T-helper 1 cell treated with Interleukin-12 subunit alpha and Interleukin-12 subunit beta and Interleukin-4 antibody, amounts not matched to agents 30 μg/mL and 1 μg/mL, for 36 hours (primary cell): ENCODE measurements at regions not wholly inside any gene's neighbourhood (a gene's known extent, or its start where the extent isn't known, plus 50 kb on each side); places are given as distances from the start of the nearest gene placed in this dataset.

Experiments
- H3K27ac Mint-ChIP-seq: one replicate; pipeline ENCODE4 v1.8.0; 2021; ENCODE audit warnings: mild to moderate bottlenecking, mixed read lengths
- H3K27me3 Mint-ChIP-seq: one replicate; pipeline ENCODE4 v1.8.0; 2021; ENCODE audit warnings: low read depth, mixed read lengths
- H3K36me3 Mint-ChIP-seq: one replicate; pipeline ENCODE4 v1.8.0; 2021; ENCODE audit warnings: low read depth, mixed read lengths
- H3K4me1 Mint-ChIP-seq: one replicate; pipeline ENCODE4 v1.8.0; 2021; ENCODE audit warnings: low read depth, mixed read lengths
- H3K4me3 Mint-ChIP-seq: one replicate; pipeline ENCODE4 v1.8.0; 2021; ENCODE audit warnings: mild to moderate bottlenecking, moderate library complexity, mixed read lengths
- H3K9me3 Mint-ChIP-seq: one replicate; pipeline ENCODE4 v1.8.0; 2021; ENCODE audit warnings: mixed read lengths

DNA sequence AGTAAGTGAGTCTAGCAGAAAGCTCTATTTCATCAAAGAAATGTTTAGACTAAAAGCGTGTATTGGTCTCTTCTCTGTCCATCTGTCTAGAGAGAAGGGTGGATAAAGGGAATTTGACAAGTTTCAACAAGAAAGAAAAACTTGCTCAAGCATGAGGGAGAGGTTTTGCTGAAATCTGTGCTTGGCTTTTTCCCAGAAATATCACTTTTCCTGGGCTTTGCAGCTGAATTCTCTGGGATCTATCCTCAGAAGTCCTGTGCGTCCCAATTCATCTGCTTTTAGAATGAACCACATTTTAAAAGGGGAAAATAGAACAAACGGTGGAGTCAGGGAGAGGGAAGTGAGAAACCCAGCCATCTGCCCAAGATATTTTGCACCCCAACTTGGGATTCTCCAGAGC is 59.6 kb upstream of the CELF2 start:
- no peaks in the 10 kb centered on the region for H3K9me3 Mint-ChIP-seq
- no peak overlapping the region for H3K4me3 Mint-ChIP-seq
- H3K27me3 Mint-ChIP-seq: peaks cover 35% of the 10 kb centered on the region
- no peak overlapping the region for H3K27ac Mint-ChIP-seq
- H3K4me1 Mint-ChIP-seq: no peaks in the 10 kb centered on the region
- H3K36me3 Mint-ChIP-seq: no peaks in the 10 kb centered on the region

DNA sequence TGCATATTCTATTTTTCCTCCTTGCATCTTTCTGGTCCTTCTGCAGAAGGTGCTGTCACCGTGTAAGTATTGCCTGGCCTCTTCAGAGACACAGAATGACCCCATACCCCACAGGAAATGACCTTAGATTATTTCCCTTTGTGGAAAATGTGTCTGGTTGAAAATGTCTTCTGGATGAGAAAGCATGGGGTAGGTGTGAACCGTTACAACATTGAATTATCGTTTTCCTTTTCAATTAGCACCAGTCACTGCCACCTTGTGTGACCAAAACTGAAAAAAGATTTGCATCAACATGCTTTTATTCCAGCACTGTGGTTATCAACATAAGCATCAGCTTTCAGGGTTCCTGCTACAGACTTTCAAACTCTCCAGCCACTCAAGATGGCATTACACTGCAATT is 58.0 kb upstream of the CELF2 start:
- Mint-ChIP-seq H3K4me3 (no peak overlapping the region), H3K36me3 (no peaks in the 10 kb centered on the region), H3K27ac (no peak overlapping the region), H3K27me3 (peaks cover 23% of the 10 kb centered on the region), H3K9me3 (no peaks in the 10 kb centered on the region), H3K4me1 (no peaks in the 10 kb centered on the region)

DNA sequence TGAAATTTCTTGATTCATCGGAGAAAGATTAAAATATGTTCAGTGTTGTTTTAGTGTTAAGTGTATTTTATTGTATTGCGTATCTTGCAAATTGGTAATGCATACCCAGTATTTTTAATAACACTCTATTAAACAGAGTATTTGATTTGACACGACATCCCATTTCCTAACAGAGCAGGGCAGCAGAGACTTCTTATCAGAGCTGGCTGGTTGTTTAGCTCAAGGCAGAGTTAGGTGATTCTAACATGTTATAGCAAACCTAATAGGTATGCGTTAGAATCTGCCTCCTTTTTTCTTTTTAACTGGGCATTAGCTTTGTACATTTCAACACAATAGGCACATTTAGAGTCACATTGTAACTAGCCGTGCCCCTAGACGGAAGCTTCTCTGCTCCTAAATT is 57.1 kb upstream of the CELF2 start:
- no peaks in the 10 kb centered on the region for H3K4me1 Mint-ChIP-seq
- no peaks in the 10 kb centered on the region for H3K36me3 Mint-ChIP-seq
- peaks cover 18% of the 10 kb centered on the region for H3K27me3 Mint-ChIP-seq
- no peaks in the 10 kb centered on the region for H3K9me3 Mint-ChIP-seq
- no peak overlapping the region for H3K27ac Mint-ChIP-seq
- no peak overlapping the region for H3K4me3 Mint-ChIP-seq

DNA sequence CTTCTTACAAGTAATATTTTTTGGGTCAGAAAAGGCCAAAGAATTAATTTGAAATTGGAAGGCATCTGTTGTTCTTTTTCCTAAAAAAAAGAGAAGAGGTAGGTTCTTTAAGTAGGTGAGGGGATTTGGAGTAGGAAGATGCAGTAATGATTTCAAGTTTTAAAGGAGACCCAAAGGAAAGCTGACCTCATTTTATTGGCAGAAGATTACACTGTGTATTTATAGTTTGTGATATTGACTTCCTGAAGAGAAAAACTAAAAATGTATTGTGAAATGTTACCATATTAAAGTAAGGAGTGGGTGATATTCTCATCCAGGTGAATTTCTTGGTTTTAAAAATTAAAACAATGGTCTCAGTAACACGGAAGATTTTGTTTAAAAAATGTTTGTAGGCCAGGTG is 56.6 kb upstream of the CELF2 start:
- no peaks in the 10 kb centered on the region for H3K36me3 Mint-ChIP-seq
- H3K4me3 Mint-ChIP-seq: no peak overlapping the region
- no peaks in the 10 kb centered on the region for H3K9me3 Mint-ChIP-seq
- H3K4me1 Mint-ChIP-seq: no peaks in the 10 kb centered on the region
- H3K27me3 Mint-ChIP-seq: peaks cover 15% of the 10 kb centered on the region
- H3K27ac Mint-ChIP-seq: no peak overlapping the region

DNA sequence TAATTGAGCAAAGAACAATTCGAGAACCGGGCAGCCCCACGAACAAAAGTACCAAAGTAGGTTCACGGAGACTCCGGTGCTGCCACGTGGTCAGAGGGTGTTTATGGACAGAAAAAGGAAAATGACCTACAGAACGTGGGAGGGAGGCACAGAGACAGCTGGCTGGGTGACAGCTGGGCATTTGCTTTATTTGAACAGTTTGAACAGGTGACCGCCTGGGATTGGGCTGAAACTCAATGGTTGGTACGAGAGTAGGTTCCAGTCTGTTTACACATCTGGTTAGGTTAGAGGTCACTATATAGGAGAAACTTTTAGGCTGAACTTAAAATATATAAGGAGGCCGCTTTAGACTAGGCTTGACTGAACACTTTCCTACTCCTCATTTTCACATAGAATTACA is 50.6 kb upstream of the CELF2 start:
- Mint-ChIP-seq H3K4me1 (no peaks in the 10 kb centered on the region), H3K27ac (no peak overlapping the region), H3K27me3 (peaks cover 9% of the 10 kb centered on the region), H3K9me3 (no peaks in the 10 kb centered on the region), H3K36me3 (no peaks in the 10 kb centered on the region), H3K4me3 (no peak overlapping the region)

DNA sequence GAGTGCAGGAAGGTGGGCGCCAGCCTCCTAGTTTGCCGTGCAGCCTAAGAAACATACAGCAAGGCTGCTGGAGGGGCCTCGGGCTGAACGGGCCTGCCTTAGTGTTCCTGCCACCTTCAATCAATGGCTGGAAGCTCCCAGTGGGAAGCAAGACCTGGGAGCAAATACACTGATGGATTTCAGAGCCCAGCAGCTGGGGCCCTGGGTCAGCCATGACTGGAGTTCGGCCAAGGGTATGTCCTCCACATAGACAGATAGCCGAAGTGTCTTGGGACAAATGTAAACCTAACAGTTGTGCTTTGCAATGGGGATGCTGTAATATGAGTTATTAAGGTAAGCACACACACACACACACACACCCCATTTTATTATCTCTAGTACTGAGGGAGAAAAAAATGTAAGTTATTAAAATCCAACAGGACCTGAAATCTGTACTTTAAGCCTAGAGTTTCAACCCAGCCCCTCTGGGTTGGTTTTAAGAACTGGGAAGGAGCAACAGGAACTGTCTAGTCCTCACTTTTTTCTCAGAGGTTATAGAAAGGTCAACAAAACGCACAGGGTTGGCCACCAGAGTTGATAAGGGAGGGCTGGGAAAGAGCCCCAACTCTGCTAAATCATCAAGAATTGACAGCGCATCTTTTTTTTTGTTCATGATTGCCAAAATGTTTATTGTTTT is 50.0 kb upstream of the CELF2 start:
- Mint-ChIP-seq H3K36me3 (no peaks in the 10 kb centered on the region), H3K9me3 (no peaks in the 10 kb centered on the region), H3K27ac (no peak overlapping the region), H3K4me3 (no peak overlapping the region), H3K27me3 (peaks cover 16% of the 10 kb centered on the region), H3K4me1 (no peaks in the 10 kb centered on the region)
